B cell (primary cell): ENCODE measurements at regions not wholly inside any gene's neighbourhood (a gene's known extent, or its start where the extent isn't known, plus 50 kb on each side); places are given as distances from the start of the nearest gene placed in this dataset.

ENCODE experiments used
- ATAC-seq: fragments of 200-7000 bp; cut with Tn5 transposase; one replicate; pipeline ENCODE4 v1.10.0; 2021; ENCODE audit warnings: low read depth, mild to moderate bottlenecking, moderate number of reproducible peaks, moderate library complexity
- CTCF ChIA-PET: fragments of 350-600 bp; sonication (Branson Sonifier 250); formaldehyde crosslinking; loops from one replicate; lab custom pipeline; 2021; ENCODE audit warnings: antibody characterized with exemption, inconsistent platforms; lab: Charles Lee
- POLR2A ChIA-PET: fragments of 350-600 bp; sonication (Branson Sonifier 250); formaldehyde crosslinking; loops from one replicate; lab custom pipeline; 2021; ENCODE audit warnings: antibody characterized with exemption; lab: Charles Lee
- DNase-seq: peaks from one replicate; pipeline ENCODE4 v3.0.0; 2013
- H2AFZ ChIP-seq: 2 replicates; pipeline ENCODE4 v1.6.1; 2012; ENCODE audit warnings: mild to moderate bottlenecking, low read depth, low read length; ENCODE audit not compliant: insufficient read depth, poor library complexity, severe bottlenecking
- H3K27ac ChIP-seq, 2 donors: 1 replicate in 1 of 2; 2 replicates in 1 of 2; pipeline ENCODE4 v1.5.1; 2012 to 2013; ENCODE audit warnings: low read length in 2 of 2, mild to moderate bottlenecking in 2 of 2, moderate library complexity in 1 of 2
- H3K27me3 ChIP-seq, 4 experiments: fragments of 200-600 bp in 1 of 4; sonication (generic) in 1 of 4; replicated peaks in 1 of 4; 1 replicate in 2 of 4; 2 replicates in 2 of 4; pipeline versions ENCODE4 v1.6.1 to v1.7.0; 2013 to 2016; ENCODE audit warnings: low read length in 3 of 4, mild to moderate bottlenecking in 2 of 4, mixed read lengths in 1 of 4, moderate library complexity in 1 of 4; ENCODE audit not compliant: insufficient read depth in 4 of 4, control insufficient read depth in 3 of 4; ENCODE audit errors: control extremely low read depth in 1 of 4
- H3K36me3 ChIP-seq, 2 experiments: replicated peaks in 1 of 2; 1 replicate in 1 of 2; 2 replicates in 1 of 2; pipeline versions ENCODE4 v1.6.1 to v1.7.1; 2013; ENCODE audit warnings: low read length in 1 of 2; ENCODE audit not compliant: insufficient read depth in 2 of 2, control insufficient read depth in 1 of 2; ENCODE audit errors: control extremely low read depth in 1 of 2, extremely low read depth in 1 of 2
- H3K4me1 ChIP-seq, 2 donors: fragments of 200-600 bp in 1 of 2; sonication (generic) in 1 of 2; 1 replicate in 1 of 2; 2 replicates in 1 of 2; pipeline versions ENCODE4 v1.5.1 to v1.6.1; 2013 to 2017; ENCODE audit warnings: low read length in 2 of 2; ENCODE audit not compliant: control insufficient read depth in 2 of 2, insufficient read depth in 2 of 2
- H3K4me2 ChIP-seq: replicated peaks from 2 replicates; pipeline ENCODE3; 2012; ENCODE audit warnings: mild to moderate bottlenecking, low read depth, low read length; ENCODE audit not compliant: poor library complexity, severe bottlenecking
- H3K4me3 ChIP-seq, 5 experiments: fragments of 200-600 bp in 1 of 5; sonication (generic) in 1 of 5; 1 replicate in 3 of 5; 2 replicates in 2 of 5; pipeline versions ENCODE4 v1.5.1 to v1.7.0; 2011 to 2016; ENCODE audit warnings: low read length in 4 of 5, mild to moderate bottlenecking in 4 of 5, low read depth in 2 of 5, control low read depth in 1 of 5, moderate library complexity in 1 of 5; ENCODE audit not compliant: insufficient read depth in 1 of 5; ENCODE audit errors: control extremely low read depth in 1 of 5, extremely low read depth in 1 of 5
- H3K79me2 ChIP-seq: fragments of 200-600 bp; sonication (generic); one replicate; pipeline ENCODE4 v1.6.0; 2016; ENCODE audit warnings: low read length; ENCODE audit not compliant: control insufficient read depth, insufficient read depth
- H3K9ac ChIP-seq: fragments of 200-600 bp; sonication (generic); 2 replicates; pipeline ENCODE4 v1.6.1; 2017; ENCODE audit warnings: mild to moderate bottlenecking, low read length, moderate library complexity
- H3K9me3 ChIP-seq, 3 donors: one replicate each; pipeline versions ENCODE4 v1.6.1 to v1.7.1; 2013; ENCODE audit warnings: low read length in 2 of 3; ENCODE audit not compliant: control insufficient read depth in 2 of 3, insufficient read depth in 1 of 3; ENCODE audit errors: control extremely low read depth in 1 of 3
- H4K20me1 ChIP-seq: 2 replicates; pipeline ENCODE4 v1.6.0; 2012; ENCODE audit warnings: mild to moderate bottlenecking, low read length; ENCODE audit not compliant: insufficient read depth, control insufficient read depth, poor library complexity, severe bottlenecking
- H3K27ac Mint-ChIP-seq: one replicate; pipeline ENCODE4 v1.8.0; 2021; ENCODE audit warnings: mixed read lengths
- H3K27me3 Mint-ChIP-seq: one replicate; pipeline ENCODE4 v1.8.0; 2021; ENCODE audit warnings: mixed read lengths
- H3K4me1 Mint-ChIP-seq: one replicate; pipeline ENCODE4 v1.8.0; 2021; ENCODE audit warnings: mixed read lengths
- H3K4me3 Mint-ChIP-seq: one replicate; pipeline ENCODE4 v1.8.0; 2021; ENCODE audit warnings: mixed read lengths
- H3K9me3 Mint-ChIP-seq: one replicate; pipeline ENCODE4 v1.8.0; 2022; ENCODE audit warnings: mixed read lengths; ENCODE audit not compliant: insufficient read depth
- EZH2 ChIP-seq: IDR thresholded peaks from 2 replicates; pipeline ENCODE4 v1.6.1; 2012; ENCODE audit warnings: borderline replicate concordance, low read depth, mild to moderate bottlenecking, moderate library complexity, low read length; ENCODE audit not compliant: insufficient read depth, poor library complexity, severe bottlenecking
- WGBS: methylation state at CpG from one replicate; pipeline ENCODE4 v1.1.5; 2013; ENCODE audit warnings: missing lambda C conversion rate; ENCODE audit not compliant: insufficient coverage; 5-methylcytosine and 5-hydroxymethylcytosine counted together
- intact Hi-C: fragments of 100-400 bp; cut with micrococcal nuclease; formaldehyde crosslinking; loops from one replicate; pipeline ENCODE4 v1.10.0; 2022
- TF ChIP-seq, protein P1 (sequence below): fragments of 200-600 bp; IDR thresholded peaks from one replicate; pipeline ENCODE4 v1.8.0; 2022; ENCODE audit warnings: antibody characterized with exemption, mild to moderate bottlenecking

DNA sequence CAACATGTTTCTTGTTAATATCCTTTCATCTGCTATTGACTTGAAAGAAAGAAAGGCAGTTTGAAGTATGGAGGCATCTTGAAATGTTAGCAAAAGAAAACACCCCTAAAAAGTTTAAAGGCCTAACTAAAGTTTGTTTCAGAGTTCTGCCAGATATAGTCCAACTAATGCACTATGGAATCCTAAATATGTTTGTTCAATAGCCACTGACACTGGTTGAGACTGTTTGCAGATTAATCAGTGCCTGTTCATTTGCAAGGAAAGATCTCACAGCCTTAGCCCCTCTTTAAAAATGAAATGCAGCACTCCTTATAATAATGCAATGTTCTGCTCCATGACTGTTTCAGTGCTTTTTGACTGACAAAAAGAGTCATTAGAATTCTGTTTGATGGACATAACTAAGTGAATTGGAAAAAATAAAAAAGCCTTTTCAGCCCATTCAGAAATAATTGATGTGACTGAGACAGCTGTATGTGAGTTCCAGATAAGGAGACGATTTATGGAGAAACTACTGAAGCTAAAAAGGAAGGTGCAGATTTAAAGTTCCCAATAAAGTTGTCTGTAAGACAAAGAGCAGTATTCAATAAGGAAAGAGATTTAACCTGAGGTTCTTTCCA lies 192.0 kb downstream of the PCDH7 start:
- POLR2A ChIA-PET, result no interaction called here
- H3K4me3 ChIP-seq, result no peak overlapping the region
- CTCF ChIA-PET, result no interaction called here

More for the DNA sequence above, 192.0 kb downstream of the PCDH7 start:
- Mint-ChIP-seq H3K4me1 (no peaks in the 10 kb centered on the region), H3K27me3 (no peaks in the 10 kb centered on the region), H3K9me3 (no peaks in the 10 kb centered on the region), H3K4me3 (no peak overlapping the region), H3K27ac (no peak overlapping the region)
- H3K36me3 ChIP-seq, result no peaks in the 10 kb centered on the region
- ATAC-seq, result no peak
- no peaks in the 10 kb centered on the region for H3K79me2 ChIP-seq
- no peak for TF ChIP-seq EZH2
- TF ChIP-seq, protein P1, sequence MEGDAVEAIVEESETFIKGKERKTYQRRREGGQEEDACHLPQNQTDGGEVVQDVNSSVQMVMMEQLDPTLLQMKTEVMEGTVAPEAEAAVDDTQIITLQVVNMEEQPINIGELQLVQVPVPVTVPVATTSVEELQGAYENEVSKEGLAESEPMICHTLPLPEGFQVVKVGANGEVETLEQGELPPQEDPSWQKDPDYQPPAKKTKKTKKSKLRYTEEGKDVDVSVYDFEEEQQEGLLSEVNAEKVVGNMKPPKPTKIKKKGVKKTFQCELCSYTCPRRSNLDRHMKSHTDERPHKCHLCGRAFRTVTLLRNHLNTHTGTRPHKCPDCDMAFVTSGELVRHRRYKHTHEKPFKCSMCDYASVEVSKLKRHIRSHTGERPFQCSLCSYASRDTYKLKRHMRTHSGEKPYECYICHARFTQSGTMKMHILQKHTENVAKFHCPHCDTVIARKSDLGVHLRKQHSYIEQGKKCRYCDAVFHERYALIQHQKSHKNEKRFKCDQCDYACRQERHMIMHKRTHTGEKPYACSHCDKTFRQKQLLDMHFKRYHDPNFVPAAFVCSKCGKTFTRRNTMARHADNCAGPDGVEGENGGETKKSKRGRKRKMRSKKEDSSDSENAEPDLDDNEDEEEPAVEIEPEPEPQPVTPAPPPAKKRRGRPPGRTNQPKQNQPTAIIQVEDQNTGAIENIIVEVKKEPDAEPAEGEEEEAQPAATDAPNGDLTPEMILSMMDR, result no peak
- H3K27me3 ChIP-seq, result no peaks in the 10 kb centered on the region
- H3K9me3 ChIP-seq, result no peaks in the 10 kb centered on the region
- H4K20me1 ChIP-seq, result no peaks in the 10 kb centered on the region
- H3K4me1 ChIP-seq, result no peaks in the 10 kb centered on the region
- no peak overlapping the region for H2AFZ ChIP-seq
- H3K4me2 ChIP-seq, result no peak overlapping the region
- no peak overlapping the region for H3K9ac ChIP-seq
- intact Hi-C loops, result no loop called here
- no peak overlapping the region for H3K27ac ChIP-seq
- 0% methylated on average over 1 of the region's 1 CpG for WGBS
- DNase-seq, result no peak
